ACC112 (cell line): ENCODE measurements at regions not wholly inside any gene's neighbourhood (a gene's known extent, or its start where the extent isn't known, plus 50 kb on each side); places are given as distances from the start of the nearest gene placed in this dataset.

Experiments used
- H2AFZ ChIP-seq: fragments of 200-600 bp; sonication (generic); one replicate; pipeline ENCODE4 v1.6.0; 2017; ENCODE audit warnings: antibody characterized with exemption, low read length; ENCODE audit not compliant: unreplicated experiment
- H3K27ac ChIP-seq: fragments of 200-600 bp; sonication (generic); 2 replicates; pipeline ENCODE4 v1.5.1; 2014; ENCODE audit warnings: low read depth, mild to moderate bottlenecking, antibody characterized with exemption, low read length, moderate library complexity
- H3K27me3 ChIP-seq: fragments of 200-600 bp; sonication (generic); 2 replicates; pipeline ENCODE4 v1.6.1; 2014; ENCODE audit warnings: mild to moderate bottlenecking, antibody characterized with exemption, low read length, moderate library complexity, mixed read lengths; ENCODE audit not compliant: insufficient read depth
- H3K36me3 ChIP-seq: fragments of 200-600 bp; sonication (generic); 2 replicates; pipeline ENCODE4 v1.6.1; 2016; ENCODE audit warnings: mild to moderate bottlenecking, antibody characterized with exemption, low read length, moderate library complexity, mixed read lengths; ENCODE audit not compliant: insufficient read depth
- H3K4me1 ChIP-seq: fragments of 200-600 bp; sonication (generic); one replicate; pipeline ENCODE4 v1.6.1; 2016; ENCODE audit warnings: low read length, mixed read lengths; ENCODE audit not compliant: insufficient read depth, unreplicated experiment, control insufficient read depth
- H3K4me3 ChIP-seq: fragments of 200-600 bp; sonication (generic); 2 replicates; pipeline ENCODE4 v1.5.1; 2014; ENCODE audit warnings: mild to moderate bottlenecking, low read depth, low read length
- H3K79me2 ChIP-seq: fragments of 200-600 bp; sonication (generic); one replicate; pipeline ENCODE4 v1.6.0; 2016; ENCODE audit warnings: low read length; ENCODE audit not compliant: control insufficient read depth, unreplicated experiment, insufficient read depth

DNA sequence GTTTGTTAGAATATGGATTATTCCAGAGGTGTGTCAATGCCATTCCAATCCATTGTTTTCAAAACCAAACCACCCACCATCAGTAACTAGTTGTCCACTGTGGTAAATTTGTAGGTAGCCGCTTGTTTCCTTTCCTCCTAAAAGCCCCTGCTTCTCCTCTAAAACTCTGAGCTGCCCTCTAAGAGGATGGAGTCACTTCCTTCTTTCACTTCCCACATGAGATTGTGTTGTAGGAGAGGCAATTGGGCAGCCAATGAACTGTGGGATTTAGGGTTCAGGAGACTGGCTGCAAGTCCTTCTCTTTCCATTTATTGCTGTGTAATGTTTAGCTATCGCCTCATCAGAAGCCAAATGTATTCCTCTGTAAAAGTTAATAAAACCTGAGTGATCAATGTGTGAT, 49.9 kb upstream of the RFXAP start:
- H3K79me2 ChIP-seq: no peaks in the 10 kb centered on the region
- peaks cover 45% of the 10 kb centered on the region for H3K27me3 ChIP-seq
- H3K4me3 ChIP-seq: no peak overlapping the region
- H3K36me3 ChIP-seq: no peaks in the 10 kb centered on the region
- no peaks in the 10 kb centered on the region for H3K4me1 ChIP-seq
- no peak overlapping the region for H2AFZ ChIP-seq
- no peak overlapping the region for H3K27ac ChIP-seq
